DOHH2 (cell line): ENCODE measurements at regions not wholly inside any gene's neighbourhood (a gene's known extent, or its start where the extent isn't known, plus 50 kb on each side); places are given as distances from the start of the nearest gene placed in this dataset.

Experiments
- CTCF ChIP-seq: fragments of 200-600 bp; sonication (generic); IDR thresholded peaks from one replicate; pipeline ENCODE4 v1.5.1; 2014; ENCODE audit warnings: antibody characterized with exemption, mild to moderate bottlenecking, low read depth, low read length; ENCODE audit not compliant: poor library complexity, severe bottlenecking
- EZH2phosphoT487 ChIP-seq: fragments of 200-600 bp; sonication (generic); IDR thresholded peaks from 2 replicates; pipeline ENCODE4 v1.6.1; 2017; ENCODE audit warnings: borderline replicate concordance, mild to moderate bottlenecking, antibody characterized with exemption, low read length, moderate library complexity, mixed read lengths

- TF ChIP-seq CTCF: peak; percentile 46
- TF ChIP-seq EZH2phosphoT487: no peak
Observed at GRCh38 chr12:127363392-127363791, 903.6 kb upstream of the TMEM132C start.
